Hippocampal formation (tissue), 2 donors: ENCODE measurements at regions not wholly inside any gene's neighbourhood (a gene's known extent, or its start where the extent isn't known, plus 50 kb on each side); places are given as distances from the start of the nearest gene placed in this dataset.
A peak's percentile ranks its signal among the peaks of the same experiment; 100 is the strongest.

ENCODE experiments used
- DNase-seq, 2 donors: peaks; one replicate each; lab custom pipeline; 2025; lab: John Stamatoyannopoulos, UW

DNA sequence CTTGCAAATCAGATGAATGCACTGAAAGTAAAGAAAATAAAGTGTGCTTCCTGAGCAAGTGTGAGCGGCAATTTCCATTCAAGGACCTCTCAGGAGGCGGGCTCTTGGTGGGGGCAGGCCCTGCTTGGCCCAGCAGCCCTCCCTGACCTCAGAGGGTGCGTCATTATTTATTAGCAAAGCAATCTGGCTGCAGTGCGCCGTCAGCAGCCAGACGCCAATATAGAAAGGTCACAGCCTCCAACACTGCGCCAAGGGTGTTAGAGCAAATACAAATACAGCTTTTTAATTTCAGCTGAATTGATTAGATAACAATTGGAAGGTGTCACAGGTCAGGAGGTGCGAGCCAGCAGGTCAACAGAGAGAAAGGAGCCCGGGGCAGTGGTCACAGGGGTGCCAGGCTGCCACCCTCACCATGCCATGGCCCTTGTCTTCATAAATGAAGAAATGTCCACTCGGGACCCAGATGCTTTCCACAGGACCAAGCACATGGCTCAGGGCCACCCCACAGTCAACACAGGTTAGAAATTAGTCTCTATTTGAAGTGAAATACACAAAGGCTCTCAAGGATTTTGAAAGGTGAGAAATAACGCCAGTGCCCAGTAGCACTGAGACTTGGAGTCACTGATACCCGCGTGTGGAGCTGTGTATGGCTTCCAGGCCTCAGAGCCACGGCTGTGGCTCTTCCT, 309.8 kb downstream of the IRX2 start:
- no peak for DNase-seq

DNA sequence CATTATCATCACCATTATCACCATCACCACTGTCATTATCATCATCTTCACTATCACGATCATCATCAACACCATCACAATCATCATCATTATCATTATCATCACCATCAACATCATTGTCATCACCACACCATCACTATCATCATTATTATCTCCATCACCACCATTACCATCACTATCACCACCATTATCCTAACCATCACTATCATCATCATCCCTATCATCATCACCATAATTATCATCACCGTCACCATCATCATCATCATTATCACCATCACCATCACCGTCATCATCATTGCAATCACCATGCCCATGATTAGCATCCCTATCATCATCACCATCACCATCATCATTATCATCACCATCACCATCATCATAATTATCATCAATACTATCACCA, 311.9 kb downstream of the IRX2 start:
- DNase-seq = no peak

DNA sequence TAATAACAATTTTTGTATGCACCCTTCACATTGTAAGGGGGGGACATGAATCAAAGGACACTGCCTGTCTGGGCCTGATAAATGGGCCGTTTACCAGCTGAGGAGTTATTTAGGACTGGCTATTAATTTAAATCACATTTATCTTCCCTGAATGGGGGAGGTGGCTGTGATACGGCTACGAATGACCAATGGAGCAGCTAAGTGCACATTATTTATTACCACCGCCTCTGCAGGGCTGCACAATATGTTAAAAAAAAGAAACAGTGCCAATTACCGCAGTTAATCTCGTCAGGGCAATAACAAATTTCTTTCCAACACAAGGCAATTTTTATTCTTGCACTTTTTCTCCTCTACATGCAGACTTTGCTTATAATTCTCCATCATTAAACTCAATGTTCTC, 318.4 kb downstream of the IRX2 start:
- DNase-seq = no peak

DNA sequence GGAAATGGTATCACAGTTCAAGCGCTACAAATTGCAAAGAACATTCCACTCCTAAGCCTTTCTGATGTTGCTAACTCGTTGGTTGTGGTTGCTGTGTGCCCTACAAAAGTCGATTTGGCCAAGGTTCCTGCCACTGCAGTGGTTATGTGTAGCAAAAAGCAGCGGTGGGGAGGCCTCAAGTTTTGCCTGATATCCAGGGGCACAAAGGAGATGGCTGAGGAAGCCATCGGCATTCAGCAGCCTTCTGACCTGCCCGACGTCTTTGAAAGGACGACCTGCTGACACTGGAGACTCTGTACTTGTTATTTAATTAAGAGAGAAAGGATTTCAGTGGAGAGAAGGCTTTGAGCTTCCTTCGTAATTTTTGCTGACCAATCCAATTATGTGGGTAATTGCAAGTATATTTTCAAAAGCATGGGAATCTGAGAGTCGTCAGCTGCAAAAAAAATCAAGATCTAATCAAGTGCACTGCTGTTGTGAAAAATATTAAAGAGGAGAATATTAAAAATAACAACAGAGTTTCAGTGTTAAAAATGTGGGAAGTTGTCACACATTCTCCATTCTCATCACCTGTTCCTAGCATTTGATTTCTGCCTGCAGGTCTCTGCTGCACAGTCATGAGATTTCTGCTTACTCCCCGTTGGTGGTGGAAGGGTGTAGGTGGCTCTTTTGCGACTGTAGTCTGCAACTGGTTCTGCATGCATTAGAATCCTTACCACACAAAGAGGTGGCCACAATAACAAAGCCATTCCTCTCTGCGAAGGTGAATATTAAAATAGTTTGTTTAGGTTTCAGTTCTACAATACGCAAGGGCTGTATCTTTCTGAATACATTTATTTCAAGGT, 319.2 kb downstream of the IRX2 start:
- no peak for DNase-seq

DNA sequence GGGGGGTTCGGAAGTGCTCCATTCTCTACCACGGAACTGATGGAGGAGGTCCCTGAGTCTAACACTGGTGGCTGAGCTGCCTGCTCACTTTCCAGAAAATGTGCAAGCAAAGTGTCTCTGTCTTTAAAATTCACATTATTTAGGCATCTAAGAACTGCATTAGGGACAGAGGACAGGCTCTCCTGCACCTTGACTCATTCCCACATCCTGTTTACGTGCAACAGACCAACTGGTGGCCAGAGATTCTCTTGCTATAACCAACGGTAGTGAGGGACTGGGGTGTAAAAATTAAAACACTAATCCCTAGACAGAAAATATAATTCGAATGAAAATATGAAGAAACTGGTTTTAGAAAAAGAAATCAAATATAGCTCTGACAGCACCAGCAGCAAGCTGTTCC, 320.9 kb downstream of the IRX2 start:
- DNase-seq = peak in 1 of 2 donors; percentile 78

DNA sequence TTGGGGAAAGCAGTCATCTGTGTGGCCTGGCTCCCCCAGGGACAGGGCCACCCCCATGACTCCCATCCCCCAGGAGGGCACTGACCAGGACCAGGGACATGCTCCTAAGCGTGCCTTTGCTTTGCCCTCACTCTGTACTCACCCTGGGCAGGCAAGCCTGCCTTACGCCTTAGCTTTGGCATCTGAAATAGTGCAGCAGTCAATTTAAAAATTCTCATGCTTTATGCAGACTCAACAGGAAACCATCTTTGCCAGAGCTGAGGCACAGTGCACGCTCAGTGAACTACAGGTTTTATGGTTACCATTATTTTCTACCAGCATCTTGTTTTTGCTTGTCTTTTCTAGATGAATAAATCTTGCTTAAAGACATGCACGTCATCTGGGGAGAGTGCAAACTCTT, 323.5 kb downstream of the IRX2 start:
- no peak for DNase-seq

DNA sequence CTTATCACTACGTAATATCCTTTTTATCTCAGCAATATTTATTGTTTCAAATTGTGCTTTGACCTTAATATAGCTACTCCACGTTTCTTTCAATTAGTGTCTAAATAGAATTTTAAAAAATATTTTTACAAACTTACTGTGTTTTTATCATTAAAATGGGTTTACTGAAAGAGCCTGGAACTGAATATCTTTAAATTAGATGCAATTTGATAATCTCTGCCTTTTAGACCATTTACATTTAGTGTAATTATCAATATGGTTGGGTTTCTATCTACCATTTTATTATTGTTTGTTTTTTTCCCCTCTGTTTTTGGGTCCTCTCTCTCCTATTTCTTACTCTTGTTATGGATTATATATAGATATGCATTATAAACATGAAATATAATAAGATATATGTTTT, 327.8 kb downstream of the IRX2 start:
- no peak for DNase-seq

DNA sequence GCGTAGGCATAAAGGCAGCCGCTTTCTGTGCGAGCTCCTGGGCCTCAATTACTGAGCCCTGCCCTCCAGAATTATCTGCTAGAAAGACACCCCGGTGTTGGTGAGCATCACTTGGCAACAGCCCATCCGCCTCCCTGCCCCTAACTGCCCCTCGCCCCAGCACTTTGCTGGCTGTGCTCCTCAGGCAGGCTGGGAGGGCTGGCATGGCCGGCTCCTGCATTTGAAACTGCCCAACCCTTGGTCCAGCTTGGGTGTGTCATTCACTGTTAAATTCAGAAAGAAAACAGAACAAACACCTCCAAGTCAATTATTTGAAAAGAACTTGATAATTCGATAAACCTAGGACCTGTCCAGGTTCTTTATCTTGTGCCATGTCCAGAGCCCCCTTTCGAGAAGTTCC, 334.2 kb downstream of the IRX2 start:
- no peak for DNase-seq

DNA sequence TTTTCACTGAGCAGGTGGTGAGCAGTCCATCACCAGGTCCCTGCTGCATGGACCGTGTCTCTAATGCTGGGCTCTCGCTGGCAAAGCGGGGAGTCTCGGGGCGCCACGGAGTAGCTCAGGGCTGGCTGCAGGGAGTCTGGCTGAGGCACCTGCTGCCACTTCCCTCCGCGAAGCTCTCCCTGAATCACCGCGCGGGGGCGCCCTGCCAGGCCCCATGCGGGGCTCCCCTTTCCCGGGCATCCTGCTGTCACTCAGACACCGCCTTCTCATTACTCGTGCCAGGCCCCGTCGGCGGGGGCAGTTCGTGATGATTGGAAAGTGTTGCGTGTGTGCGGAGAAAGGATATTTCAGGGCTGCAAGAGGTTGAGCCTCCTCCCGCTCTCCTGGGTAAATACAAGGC, 335.8 kb downstream of the IRX2 start:
- DNase-seq = no peak

DNA sequence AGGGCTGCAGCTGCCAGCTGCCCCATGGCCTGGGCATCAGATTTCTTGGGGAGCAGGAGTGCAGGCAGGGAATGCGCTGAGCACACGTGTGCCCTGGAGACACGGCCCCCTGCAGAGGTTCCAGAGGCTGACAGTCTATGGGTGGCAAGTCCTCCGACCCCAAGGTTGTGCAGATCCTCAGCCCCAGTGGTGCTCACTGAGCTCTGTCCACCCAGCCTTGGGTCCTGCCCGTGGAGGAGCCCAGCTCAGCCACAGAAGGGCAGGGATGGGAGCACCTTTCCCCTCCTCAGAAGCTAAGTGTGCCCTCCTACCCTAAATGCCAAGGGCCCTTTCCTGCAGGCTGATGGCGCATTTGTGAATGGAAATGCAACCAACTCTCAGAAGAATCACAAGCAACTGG, 341.0 kb downstream of the IRX2 start:
- DNase-seq = no peak

DNA sequence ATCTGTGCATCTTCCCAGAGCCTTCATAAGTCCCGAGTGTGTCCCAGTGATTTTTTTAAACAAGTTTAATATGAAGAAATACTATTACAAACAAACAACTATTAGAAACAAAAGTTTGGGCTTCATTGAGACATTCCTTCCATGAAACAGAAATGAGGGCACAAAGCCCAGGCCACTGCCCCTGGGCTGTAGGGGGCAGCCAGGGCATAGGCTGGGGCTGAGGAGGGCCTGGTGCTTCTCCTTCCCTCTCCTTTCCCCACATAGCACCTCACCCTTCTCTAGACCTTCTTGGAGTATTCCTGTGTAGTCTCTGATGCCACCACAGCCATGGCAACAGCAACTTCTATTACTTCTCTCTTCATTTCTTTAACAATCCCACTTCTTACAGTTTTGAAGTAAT, 348.2 kb downstream of the IRX2 start:
- DNase-seq = no peak

DNA sequence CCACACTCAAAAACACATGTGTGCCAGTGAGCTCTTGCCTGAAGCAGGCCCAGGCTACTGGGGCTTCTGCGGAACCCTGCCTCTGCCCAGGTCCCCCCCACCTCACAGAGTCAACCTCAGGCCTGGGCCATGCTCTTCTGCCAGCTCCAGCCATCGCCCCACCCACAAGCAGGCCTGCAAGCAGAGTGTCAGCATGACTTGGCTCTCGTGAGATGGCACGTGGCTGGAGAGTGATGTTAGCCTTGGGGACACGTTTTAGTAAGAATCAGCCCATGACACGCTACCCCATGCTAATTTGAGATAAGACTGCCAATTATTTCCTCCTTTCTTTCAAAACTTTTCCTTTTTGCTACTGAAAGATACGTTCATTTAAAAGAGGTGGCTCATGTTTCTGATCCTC, 351.7 kb downstream of the IRX2 start:
- no peak for DNase-seq

DNA sequence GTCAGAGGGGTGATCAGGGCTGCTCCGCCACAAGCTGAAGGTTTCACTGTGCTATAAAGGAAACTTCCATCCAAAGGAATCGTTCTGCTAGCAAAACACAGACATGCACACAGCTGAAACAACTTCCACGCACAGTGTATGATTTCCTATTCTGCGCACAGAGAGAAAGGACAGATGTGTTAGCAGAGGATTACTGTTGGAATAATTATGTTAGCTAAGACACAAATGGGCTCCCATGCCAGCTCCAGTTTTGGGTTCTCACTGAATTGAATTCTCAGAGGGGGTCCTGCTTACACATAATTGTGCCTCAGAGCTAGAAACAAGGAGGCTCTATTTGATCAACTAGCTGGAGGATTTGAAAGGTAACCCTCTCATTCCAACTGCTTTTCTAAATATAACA, 352.4 kb downstream of the IRX2 start:
- no peak for DNase-seq

DNA sequence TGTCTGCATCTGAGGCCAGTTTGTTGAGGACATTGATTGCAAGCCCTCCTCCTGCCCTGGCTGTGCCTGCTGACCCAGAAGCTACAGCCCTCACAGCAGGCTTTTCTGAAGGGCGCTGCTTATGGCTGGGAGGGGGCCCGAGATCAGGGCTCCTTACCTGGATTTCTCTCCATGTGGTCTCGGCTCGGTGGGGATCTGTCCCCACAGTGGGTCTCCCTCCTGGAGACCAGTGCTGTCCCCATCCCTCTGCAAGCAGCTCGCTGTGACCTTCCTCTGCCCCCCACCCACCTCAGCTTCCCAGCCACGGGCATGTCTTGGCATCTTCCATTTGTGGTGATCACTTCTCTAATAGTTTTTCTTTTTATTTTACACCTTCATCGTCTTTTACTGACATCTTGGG, 357.9 kb downstream of the IRX2 start:
- no peak for DNase-seq

DNA sequence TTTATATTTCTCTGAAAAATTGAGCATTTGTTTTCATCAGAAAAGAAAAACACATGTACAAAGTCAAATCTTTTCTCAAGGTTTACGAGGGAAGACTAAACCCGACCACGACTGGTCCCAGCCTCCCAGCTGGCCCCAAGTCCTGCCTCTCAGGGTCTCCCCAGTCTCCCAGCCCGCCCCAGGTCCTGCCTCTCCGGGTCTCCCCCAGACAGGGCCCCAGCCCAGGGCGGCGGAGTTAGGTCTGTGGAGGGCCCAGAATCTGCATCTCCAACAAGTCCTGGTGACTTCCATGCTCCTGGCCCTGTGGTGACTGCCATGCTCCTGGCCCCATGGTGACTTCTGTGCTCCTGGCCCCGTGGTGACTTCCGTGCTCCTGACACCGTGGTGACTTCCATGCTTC, 359.9 kb downstream of the IRX2 start:
- no peak for DNase-seq

DNA sequence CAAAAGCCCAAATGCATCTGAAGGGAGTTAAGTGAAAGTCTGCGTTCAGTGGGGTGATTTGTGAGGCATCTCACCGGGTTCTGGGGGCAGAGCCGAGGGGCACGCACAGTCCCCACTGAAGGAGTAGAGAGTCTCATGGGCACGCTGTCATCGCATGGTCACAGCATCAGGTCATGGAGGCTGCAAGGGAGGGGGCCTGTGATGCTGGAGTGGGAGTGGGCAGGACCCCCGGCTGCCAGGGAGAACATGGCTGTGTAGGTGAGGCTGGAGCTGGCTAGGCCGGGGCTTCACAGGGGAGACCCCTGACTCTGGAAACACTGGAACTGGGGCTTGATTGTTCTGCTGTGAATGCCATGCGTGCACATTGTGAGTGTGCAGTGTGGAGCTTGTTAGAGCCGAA, 360.5 kb downstream of the IRX2 start:
- DNase-seq = no peak

DNA sequence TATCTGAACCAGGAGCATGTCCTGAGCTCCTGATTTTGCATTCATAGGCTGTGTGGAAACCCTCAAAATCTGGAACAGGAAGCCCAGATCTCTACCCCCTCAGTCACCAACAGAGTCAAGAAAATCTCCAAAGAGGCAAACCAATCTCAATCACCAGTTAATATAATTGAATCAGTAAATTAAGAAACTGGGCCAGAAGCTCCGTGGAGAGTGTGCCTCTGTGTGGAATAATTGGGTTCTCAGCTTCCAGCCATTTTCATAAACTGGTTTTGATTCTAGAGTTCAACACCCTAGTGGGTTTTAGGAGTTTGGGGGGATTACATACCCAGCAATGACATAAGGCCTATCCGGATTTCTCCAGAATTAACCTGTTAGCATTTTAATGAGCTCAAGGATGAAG, 362.9 kb downstream of the IRX2 start:
- no peak for DNase-seq

DNA sequence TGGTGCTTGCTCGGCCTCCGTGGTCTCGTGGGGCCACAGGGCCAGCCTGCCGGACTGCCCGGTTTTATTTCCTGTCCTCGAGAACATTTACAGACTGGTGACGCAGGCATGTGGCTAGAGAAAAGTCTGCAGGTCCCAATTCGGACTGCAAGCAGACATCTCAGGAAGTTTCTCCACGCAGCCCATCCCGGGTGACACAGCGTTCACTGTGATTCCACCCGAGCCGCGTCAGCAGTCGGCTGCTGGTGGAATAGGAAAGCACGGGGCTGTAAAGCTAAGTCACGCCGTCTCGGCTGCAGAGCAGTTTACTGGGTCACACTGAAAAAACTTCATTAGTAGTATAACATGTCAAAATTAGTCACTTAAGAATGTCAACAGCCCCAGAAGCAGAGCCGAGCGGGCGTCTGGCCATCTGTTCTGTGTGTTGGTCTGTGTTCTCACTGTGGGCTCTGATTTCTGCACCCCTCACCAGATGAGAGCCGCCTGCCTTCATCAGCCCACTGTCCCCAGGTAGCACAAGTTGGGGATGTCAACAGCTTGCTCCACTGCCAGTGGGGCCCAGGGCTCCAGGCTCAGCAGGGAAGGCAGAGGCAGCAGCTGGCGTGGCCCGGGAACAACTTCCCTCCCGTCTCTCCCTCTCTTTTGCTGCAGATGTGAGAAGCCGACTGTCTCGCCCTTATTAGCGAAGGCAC, 363.7 kb downstream of the IRX2 start:
- DNase-seq = no peak

DNA sequence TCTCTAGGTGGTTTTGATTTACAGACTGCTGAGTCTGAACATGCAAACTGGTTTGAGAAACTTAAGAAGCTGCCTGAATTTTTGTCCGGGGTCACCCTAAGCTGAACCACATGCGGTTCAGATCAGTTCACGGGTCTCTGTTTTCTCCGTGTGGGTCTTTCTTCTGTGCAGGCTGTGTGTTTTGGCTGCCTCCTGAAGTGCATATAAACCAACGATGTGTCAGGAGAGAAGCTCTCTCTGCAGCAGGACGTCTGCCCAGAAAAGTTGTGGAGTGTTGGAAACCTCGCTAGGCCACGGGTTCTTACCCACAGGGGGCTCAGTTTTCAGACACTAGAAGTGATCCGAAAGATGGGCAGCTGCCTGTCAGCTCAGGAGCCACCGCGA, 364.2 kb downstream of the IRX2 start:
- DNase-seq = no peak

DNA sequence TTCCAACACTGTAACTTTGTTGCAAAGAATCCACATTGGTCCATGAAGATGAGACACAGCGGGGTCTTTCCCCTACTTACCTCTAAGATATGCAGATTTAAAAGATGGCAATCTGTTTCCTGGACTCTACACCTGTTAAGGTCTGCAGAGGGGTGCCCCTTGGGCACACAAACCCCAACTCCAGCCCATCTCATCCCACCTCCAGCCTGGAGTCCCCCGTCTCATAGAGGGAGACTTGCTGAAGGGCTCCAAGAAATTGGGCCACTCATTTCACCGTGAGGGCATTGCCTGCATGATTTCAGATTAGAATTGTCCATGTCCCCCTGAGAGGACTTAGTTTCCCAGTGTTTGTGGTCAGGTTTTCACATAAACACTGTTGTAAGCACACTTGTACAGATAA, 365.7 kb downstream of the IRX2 start:
- DNase-seq = no peak

DNA sequence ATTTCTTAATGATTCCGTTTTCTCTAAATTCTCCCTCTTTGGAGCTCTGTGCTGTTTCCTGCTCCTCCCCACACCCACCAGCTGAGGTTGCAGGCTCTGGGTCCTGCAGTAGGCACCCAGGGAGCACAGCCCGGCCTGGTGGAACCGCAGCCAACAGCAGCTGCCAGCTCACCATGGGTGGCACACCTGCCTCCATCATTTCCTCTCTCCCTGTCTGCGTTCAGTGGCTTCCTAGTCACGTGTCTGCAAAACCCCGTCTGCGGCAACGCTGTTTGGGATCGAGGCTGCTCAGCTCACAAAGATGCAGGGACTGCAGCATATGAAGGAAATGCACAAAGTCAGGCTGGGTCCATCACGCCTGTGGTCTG, 367.8 kb downstream of the IRX2 start:
- DNase-seq = no peak

DNA sequence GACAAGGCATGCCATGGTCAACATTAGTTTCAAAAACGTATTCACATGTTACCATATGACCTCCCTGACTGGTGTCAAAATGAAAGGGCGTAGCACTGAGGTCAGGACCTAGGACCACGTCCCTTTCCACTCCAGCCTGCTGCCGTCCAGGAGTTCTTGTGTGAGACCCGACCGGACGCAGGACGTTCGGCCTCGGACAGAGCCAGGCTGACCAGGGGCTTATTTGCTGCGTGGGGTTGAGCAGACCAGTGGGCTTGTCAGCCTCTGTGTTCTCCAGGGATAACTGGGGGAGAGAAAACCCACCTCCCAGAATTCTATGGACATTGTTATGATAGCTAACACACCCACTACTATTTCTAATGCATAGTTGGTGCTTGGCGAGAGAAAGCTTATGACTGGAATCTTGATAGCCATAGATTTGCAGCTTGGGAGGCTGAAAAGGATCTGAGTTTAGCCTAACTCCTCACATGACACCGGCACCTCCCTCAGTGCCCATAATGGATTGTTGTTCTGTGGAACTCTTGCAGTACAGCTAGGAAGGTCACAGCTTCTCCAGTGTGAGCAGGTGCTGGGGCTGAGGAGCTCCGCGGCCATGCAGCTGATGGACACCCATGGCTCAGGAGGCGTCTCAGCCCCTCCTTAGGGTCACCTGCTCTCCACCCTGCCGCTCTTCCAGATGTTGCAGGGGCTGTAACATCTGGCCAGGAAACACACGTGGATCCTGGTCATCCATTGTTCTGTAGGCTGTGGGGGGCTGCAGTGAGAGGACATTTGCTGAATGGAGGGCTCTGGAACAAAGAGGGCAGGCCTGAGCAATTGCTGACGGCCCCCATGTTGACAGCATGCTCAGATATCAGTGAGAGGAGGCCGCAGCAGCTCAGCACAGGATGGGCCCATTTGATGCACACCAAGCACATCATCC, 368.4 kb downstream of the IRX2 start:
- DNase-seq = no peak
